LNCaP clone FGC (cell line): ENCODE measurements at regions not wholly inside any gene's neighbourhood (a gene's known extent, or its start where the extent isn't known, plus 50 kb on each side); places are given as distances from the start of the nearest gene placed in this dataset.

ENCODE experiments used
- DNase-seq: peaks from one replicate; pipeline ENCODE4 v3.0.0-alpha.2; 2011; ENCODE audit warnings: low read depth
- H3K4me3 ChIP-seq: 2 replicates; pipeline ENCODE4 v1.5.1; 2011; ENCODE audit warnings: mild to moderate bottlenecking, low read depth, low read length, control low read depth
- TF ChIP-seq, protein P1 (sequence below): IDR thresholded peaks from 2 replicates; pipeline ENCODE4 v1.5.1; 2012; ENCODE audit warnings: mild to moderate bottlenecking; ENCODE audit not compliant: control insufficient read depth, insufficient read depth; ENCODE audit errors: extremely low read depth

GRCh38 chr15:77695548-77695947 is 62.8 kb upstream of the LINGO1 start:
- no peak for DNase-seq
- TF ChIP-seq, protein P1, sequence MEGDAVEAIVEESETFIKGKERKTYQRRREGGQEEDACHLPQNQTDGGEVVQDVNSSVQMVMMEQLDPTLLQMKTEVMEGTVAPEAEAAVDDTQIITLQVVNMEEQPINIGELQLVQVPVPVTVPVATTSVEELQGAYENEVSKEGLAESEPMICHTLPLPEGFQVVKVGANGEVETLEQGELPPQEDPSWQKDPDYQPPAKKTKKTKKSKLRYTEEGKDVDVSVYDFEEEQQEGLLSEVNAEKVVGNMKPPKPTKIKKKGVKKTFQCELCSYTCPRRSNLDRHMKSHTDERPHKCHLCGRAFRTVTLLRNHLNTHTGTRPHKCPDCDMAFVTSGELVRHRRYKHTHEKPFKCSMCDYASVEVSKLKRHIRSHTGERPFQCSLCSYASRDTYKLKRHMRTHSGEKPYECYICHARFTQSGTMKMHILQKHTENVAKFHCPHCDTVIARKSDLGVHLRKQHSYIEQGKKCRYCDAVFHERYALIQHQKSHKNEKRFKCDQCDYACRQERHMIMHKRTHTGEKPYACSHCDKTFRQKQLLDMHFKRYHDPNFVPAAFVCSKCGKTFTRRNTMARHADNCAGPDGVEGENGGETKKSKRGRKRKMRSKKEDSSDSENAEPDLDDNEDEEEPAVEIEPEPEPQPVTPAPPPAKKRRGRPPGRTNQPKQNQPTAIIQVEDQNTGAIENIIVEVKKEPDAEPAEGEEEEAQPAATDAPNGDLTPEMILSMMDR = no peak
- no peak overlapping the region for H3K4me3 ChIP-seq

DNA sequence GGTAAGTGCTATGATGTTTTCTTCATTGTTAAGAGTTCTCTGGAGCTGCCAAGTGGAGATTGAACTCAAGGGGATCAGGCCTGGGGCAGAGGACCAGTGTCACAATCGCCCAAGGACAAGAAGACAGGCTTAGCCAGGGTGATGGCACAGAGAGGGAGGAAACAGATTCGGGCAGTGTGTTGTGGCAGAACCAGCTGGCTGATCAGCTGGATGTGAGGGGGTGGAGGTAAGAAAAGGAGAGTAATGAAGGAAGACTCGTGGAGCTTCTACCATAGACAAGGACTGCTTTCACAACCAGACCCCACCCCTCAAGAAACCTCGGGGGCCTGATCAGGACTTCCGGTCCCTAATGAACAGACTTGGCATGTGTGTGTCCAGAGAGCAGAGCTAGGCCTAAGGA is 60.9 kb upstream of the LINGO1 start:
- TF ChIP-seq, protein P1 = no peak
- H3K4me3 ChIP-seq = no peak overlapping the region
- no peak for DNase-seq

DNA sequence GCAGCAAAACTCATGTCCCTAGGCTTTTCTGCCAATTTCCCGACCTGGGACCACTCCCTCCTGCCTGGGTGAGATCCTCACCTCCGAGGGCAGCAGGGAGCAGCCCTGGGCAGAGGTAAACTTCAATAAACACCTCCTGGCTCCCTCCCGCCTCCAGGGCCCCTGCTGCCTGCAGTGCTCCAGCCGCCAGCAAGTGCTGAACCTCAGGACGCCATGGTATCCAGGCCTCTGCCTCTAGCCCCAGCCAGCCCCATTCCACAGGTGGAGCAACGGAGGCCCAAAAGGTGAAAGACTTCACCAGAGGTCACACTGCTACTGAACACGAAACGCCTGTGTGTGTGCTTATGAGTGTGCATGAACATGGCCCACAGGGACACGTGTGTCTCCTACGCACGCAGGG is 59.9 kb upstream of the LINGO1 start:
- no peak for DNase-seq
- no peak overlapping the region for H3K4me3 ChIP-seq
- TF ChIP-seq, protein P1 = no peak

GRCh38 chr15:77691607-77692006 is 58.9 kb upstream of the LINGO1 start:
- TF ChIP-seq, protein P1 = no peak
- no peak overlapping the region for H3K4me3 ChIP-seq
- no peak for DNase-seq

GRCh38 chr15:77689821-77690220 is 57.1 kb upstream of the LINGO1 start:
- TF ChIP-seq, protein P1 = no peak
- no peak for DNase-seq

DNA sequence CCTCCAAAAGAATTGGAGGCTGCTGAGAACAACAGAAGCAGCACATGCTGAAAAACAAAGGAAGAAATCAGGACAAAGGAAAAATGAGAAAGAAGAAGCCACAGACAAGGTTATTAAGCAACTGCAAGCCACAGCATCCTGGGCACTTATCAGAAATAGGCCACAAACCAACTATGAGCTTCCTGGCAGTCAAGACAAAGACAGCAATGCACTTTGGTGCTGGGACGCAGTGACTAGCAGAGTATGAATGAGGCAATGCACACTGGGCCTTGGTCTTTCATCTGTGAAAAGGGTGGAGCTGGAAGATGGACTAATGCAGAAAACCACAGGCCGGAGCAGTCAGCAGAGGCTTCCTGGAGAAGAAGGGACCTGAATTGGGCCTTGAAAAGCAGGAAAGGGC is 56.0 kb upstream of the LINGO1 start:
- TF ChIP-seq, protein P1 = no peak
- no peak for DNase-seq
- H3K4me3 ChIP-seq = no peak overlapping the region

More at GRCh38 chr15:77689821-77690220, 57.1 kb upstream of the LINGO1 start:
- H3K4me3 ChIP-seq = no peak overlapping the region

DNA sequence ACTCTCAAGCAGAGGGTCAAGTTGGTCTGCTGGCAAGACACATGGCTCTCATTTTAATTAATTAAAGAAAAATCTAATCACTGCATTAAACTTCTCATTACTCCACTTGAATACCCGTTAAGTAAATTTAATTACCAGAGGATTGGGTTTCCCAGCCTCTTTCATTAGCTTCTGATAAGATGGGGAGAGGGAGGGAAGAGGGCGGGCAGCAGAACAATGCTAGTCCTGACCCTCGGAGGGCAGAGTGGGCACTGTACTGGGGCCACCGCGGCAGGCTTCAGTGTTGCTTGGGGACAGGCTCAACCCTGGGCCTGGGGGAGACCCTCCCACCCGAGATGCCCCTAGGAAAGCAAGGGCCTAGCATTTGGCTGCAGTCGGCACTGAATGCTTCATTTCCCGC is 55.6 kb upstream of the LINGO1 start:
- TF ChIP-seq, protein P1 = no peak
- DNase-seq = no peak
- no peak overlapping the region for H3K4me3 ChIP-seq
